Aorta (tissue), 5 donors: ENCODE measurements at regions not wholly inside any gene's neighbourhood (a gene's known extent, or its start where the extent isn't known, plus 50 kb on each side); places are given as distances from the start of the nearest gene placed in this dataset.

Experiments
- ATAC-seq: fragments of 200-7000 bp; cut with Tn5 transposase; one replicate; pipeline ENCODE4 v1.9.1; 2022; ENCODE audit warnings: moderate library complexity; ENCODE audit not compliant: low FRiP score
- DNase-seq, 2 donors: peaks; one replicate each; pipeline ENCODE4 v3.0.0-alpha.2; 2020
- H3K27ac ChIP-seq, 2 donors: one replicate each; pipeline ENCODE4 v1.5.1; 2013; ENCODE audit warnings: low read length in 2 of 2, mild to moderate bottlenecking in 2 of 2, moderate library complexity in 2 of 2, control low read depth in 1 of 2, inconsistent platforms in 1 of 2, low read depth in 1 of 2
- H3K27me3 ChIP-seq, 2 donors: one replicate each; pipeline ENCODE4 v1.6.1; 2013; ENCODE audit warnings: control low read depth in 1 of 2, low read length in 1 of 2, mild to moderate bottlenecking in 1 of 2, moderate library complexity in 1 of 2; ENCODE audit not compliant: insufficient read depth in 2 of 2, control insufficient read depth in 1 of 2
- H3K36me3 ChIP-seq, 2 donors: one replicate each; pipeline ENCODE4 v1.6.1; 2013; ENCODE audit warnings: control low read depth in 1 of 2, low read length in 1 of 2, mild to moderate bottlenecking in 1 of 2; ENCODE audit not compliant: insufficient read depth in 2 of 2, control insufficient read depth in 1 of 2
- H3K4me1 ChIP-seq, 2 donors: one replicate each; pipeline ENCODE4 v1.6.1; 2013; ENCODE audit warnings: low read length in 2 of 2, control low read depth in 1 of 2, mild to moderate bottlenecking in 1 of 2, moderate library complexity in 1 of 2; ENCODE audit not compliant: insufficient read depth in 2 of 2, control insufficient read depth in 1 of 2
- H3K4me3 ChIP-seq, 2 donors: one replicate each; pipeline ENCODE4 v1.5.1; 2013; ENCODE audit warnings: low read length in 2 of 2, control low read depth in 1 of 2, mild to moderate bottlenecking in 1 of 2
- H3K9me3 ChIP-seq: one replicate; pipeline ENCODE4 v1.6.1; 2013; ENCODE audit warnings: mild to moderate bottlenecking, low read length; ENCODE audit not compliant: control insufficient read depth
- WGBS, 2 donors: extraction: QIAGEN DNeasy Blood & Tissue Kit; methylation state at CpG; one replicate each; pipeline ENCODE4 v1.1.7; 2013; 5-methylcytosine and 5-hydroxymethylcytosine counted together
- intact Hi-C, 2 donors: fragments of 100-400 bp; cut with DNase I; formaldehyde crosslinking; loops; one replicate each; pipeline versions ENCODE4 v1.14.2 to v1.15.0; 2022
- donor health status: healthy with polysubstance abuse.
- donor health status: Bipolar disorder and iron deficiency.
- donor health status: DM: no; HTN: no; CAD: no.
- donor health status: DM: no; HTN: no; CAD: no.
- donor health status: DM: yes; HTN: yes; CAD: no.

GRCh38 chr15:62787401-62787800 is 255.1 kb upstream of the TPM1 start:
- Histone ChIP-seq H3K9me3 (no peaks in the 10 kb centered on the region), H3K4me3 (no peak overlapping the region), H3K27me3 (no peaks in the 10 kb centered on the region), H3K27ac (no peak overlapping the region), H3K36me3 (peaks cover 0 to 1% of the 10 kb centered on the region in 2 donors), H3K4me1 (no peaks in the 10 kb centered on the region)
- intact Hi-C loops: no loop called here
- DNase-seq (no peak), ATAC-seq (no peak)
- WGBS, 2 donors: 92 to 95% methylated on average over 7 of the region's 7 CpGs

GRCh38 chr15:62788224-62788623 is 254.3 kb upstream of the TPM1 start:
- WGBS, 2 donors: 93 to 95% methylated on average over 6 of the region's 6 CpGs

GRCh38 chr15:62790546-62790945 is 252.0 kb upstream of the TPM1 start:
- no peaks in the 10 kb centered on the region for H3K27me3 ChIP-seq
- no peaks in the 10 kb centered on the region for H3K4me1 ChIP-seq
- 93 to 97% methylated on average over 4 of the region's 4 CpGs for WGBS, 2 donors
- no peak for ATAC-seq
- no peak overlapping the region for H3K4me3 ChIP-seq
- no peak overlapping the region for H3K27ac ChIP-seq
- H3K36me3 ChIP-seq: peaks cover 0 to 1% of the 10 kb centered on the region in 2 donors
- H3K9me3 ChIP-seq: no peaks in the 10 kb centered on the region
- DNase-seq: no peak
- intact Hi-C loops: no loop called here

More at GRCh38 chr15:62788224-62788623, 254.3 kb upstream of the TPM1 start:
- Histone ChIP-seq H3K4me1 (no peaks in the 10 kb centered on the region), H3K4me3 (no peak overlapping the region), H3K9me3 (no peaks in the 10 kb centered on the region), H3K27me3 (no peaks in the 10 kb centered on the region), H3K36me3 (peaks cover 0 to 1% of the 10 kb centered on the region in 2 donors), H3K27ac (no peak overlapping the region)
- ATAC-seq (no peak), DNase-seq (no peak)
- intact Hi-C loops: no loop called here

- H3K4me3 ChIP-seq: no peak overlapping the region
- no peak for ATAC-seq
- no peaks in the 10 kb centered on the region for H3K9me3 ChIP-seq
- H3K4me1 ChIP-seq: no peaks in the 10 kb centered on the region
- 84 to 86% methylated on average over 5 of the region's 5 CpGs for WGBS, 2 donors
- intact Hi-C loops: no loop called here
- H3K36me3 ChIP-seq: peaks cover 0 to 4% of the 10 kb centered on the region in 2 donors
- no peaks in the 10 kb centered on the region for H3K27me3 ChIP-seq
- DNase-seq: no peak
- no peak overlapping the region for H3K27ac ChIP-seq
These were observed 250.9 kb upstream of the TPM1 start for GRCh38 chr15:62791694-62792093.

- WGBS, 2 donors: 77 to 79% methylated on average over 6 of the region's 6 CpGs
- no peak for DNase-seq
- intact Hi-C loops: no loop called here
These were observed 249.4 kb upstream of the TPM1 start for GRCh38 chr15:62792986-62793751.

GRCh38 chr15:62793752-62794144 is 248.8 kb upstream of the TPM1 start:
- no peak overlapping the region for H3K27ac ChIP-seq
- no peaks in the 10 kb centered on the region for H3K27me3 ChIP-seq
- H3K9me3 ChIP-seq: no peaks in the 10 kb centered on the region
- no peak for DNase-seq
- WGBS, 2 donors: 51 to 57% methylated on average over 5 of the region's 5 CpGs
- no peak for ATAC-seq
- H3K4me1 ChIP-seq: no peaks in the 10 kb centered on the region
- no peak overlapping the region for H3K4me3 ChIP-seq
- H3K36me3 ChIP-seq: peaks cover 2 to 4% of the 10 kb centered on the region in 2 donors
- intact Hi-C loops: no loop called here

More at GRCh38 chr15:62792986-62793751, 249.4 kb upstream of the TPM1 start:
- no peak overlapping the region for H3K27ac ChIP-seq
- H3K27me3 ChIP-seq: no peaks in the 10 kb centered on the region
- H3K9me3 ChIP-seq: no peaks in the 10 kb centered on the region
- no peaks in the 10 kb centered on the region for H3K4me1 ChIP-seq
- ATAC-seq: no peak
- H3K4me3 ChIP-seq: no peak overlapping the region
- peaks cover 2 to 4% of the 10 kb centered on the region in 2 donors for H3K36me3 ChIP-seq

- Histone ChIP-seq H3K27ac (no peak overlapping the region), H3K4me1 (no peaks in the 10 kb centered on the region), H3K27me3 (no peaks in the 10 kb centered on the region), H3K36me3 (peaks cover 2 to 4% of the 10 kb centered on the region in 2 donors), H3K9me3 (no peaks in the 10 kb centered on the region), H3K4me3 (no peak overlapping the region)
- no peak for ATAC-seq
- intact Hi-C loops: no loop called here
- WGBS, 2 donors: 89 to 90% methylated on average over 13 of the region's 13 CpGs
- DNase-seq: no peak
These were observed 247.4 kb upstream of the TPM1 start for GRCh38 chr15:62795171-62795570.

- DNase-seq (no peak), ATAC-seq (no peak)
- no peaks in the 10 kb centered on the region for H3K4me1 ChIP-seq
- peaks cover 2% of the 10 kb centered on the region in 2 donors for H3K36me3 ChIP-seq
- H3K27ac ChIP-seq: no peak overlapping the region
- H3K27me3 ChIP-seq: no peaks in the 10 kb centered on the region
- 87% methylated on average over 20 of the region's 20 CpGs for WGBS, 2 donors
- no peaks in the 10 kb centered on the region for H3K9me3 ChIP-seq
- intact Hi-C loops: no loop called here
- H3K4me3 ChIP-seq: no peak overlapping the region
These were observed 246.5 kb upstream of the TPM1 start for GRCh38 chr15:62795700-62796695.
